Endothelial cell of umbilical vein (primary cell): ENCODE measurements at regions not wholly inside any gene's neighbourhood (a gene's known extent, or its start where the extent isn't known, plus 50 kb on each side); places are given as distances from the start of the nearest gene placed in this dataset.

Experiments used
- BruUV-seq: library from RNA; stranded (reverse); fragments of 400-500 nt; replicated peaks from 2 replicates; lab custom pipeline; 2021; lab: Mats Ljungman, UMichigan
- CTCF ChIA-PET: fragments of 300-600, 350-600 bp; sonication (Branson Sonifier 250); formaldehyde crosslinking; loops from one replicate; lab custom pipeline; 2021; ENCODE audit warnings: antibody characterized with exemption, inconsistent platforms; lab: Charles Lee
- POLR2A ChIA-PET: fragments of 300-600, 350-600 bp; sonication (Branson Sonifier 250); formaldehyde crosslinking; loops from one replicate; lab custom pipeline; 2021; ENCODE audit warnings: antibody characterized with exemption, inconsistent platforms; lab: Charles Lee
- DNase-seq: peaks from one replicate; pipeline ENCODE4 v3.0.0-alpha.2; 2011; ENCODE audit warnings: low read depth, low spot score
- FAIRE-seq: peaks from 2 replicates; lab custom pipeline; 2011; peaks lifted over from hg19 to GRCh38; lab: Jason Lieb, UNC
- H2AFZ ChIP-seq: 2 replicates; pipeline ENCODE4 v1.6.0; 2012; ENCODE audit warnings: low read depth, low read length, control low read depth, inconsistent platforms
- H3K27ac ChIP-seq: 2 replicates; pipeline ENCODE4 v1.5.1; 2011; ENCODE audit warnings: low read depth, mild to moderate bottlenecking, control low read depth, low read length, moderate library complexity; ENCODE audit not compliant: insufficient read depth
- H3K27me3 ChIP-seq, 2 experiments: 2 replicates each; pipeline versions ENCODE4 v1.6.0 to v1.6.1; 2011; ENCODE audit warnings: low read length in 2 of 2, mixed read lengths in 1 of 2; ENCODE audit not compliant: control insufficient read depth in 2 of 2, insufficient read depth in 2 of 2
- H3K36me3 ChIP-seq, 2 experiments: 2 replicates in 1 of 2; 3 replicates in 1 of 2; pipeline ENCODE4 v1.5.1; 2011; ENCODE audit warnings: low read length in 2 of 2, mild to moderate bottlenecking in 1 of 2, moderate library complexity in 1 of 2; ENCODE audit not compliant: control insufficient read depth in 2 of 2, insufficient read depth in 2 of 2; ENCODE audit errors: extremely low read depth in 1 of 2
- H3K4me1 ChIP-seq: 3 replicates; pipeline ENCODE4 v1.5.1; 2011; ENCODE audit warnings: mild to moderate bottlenecking, low read length; ENCODE audit not compliant: control insufficient read depth, insufficient read depth; ENCODE audit errors: extremely low read depth
- H3K4me2 ChIP-seq: 2 replicates; pipeline ENCODE4 v1.6.1; 2011; ENCODE audit warnings: low read length, control low read depth, mixed read lengths; ENCODE audit not compliant: insufficient read depth
- H3K4me3 ChIP-seq, 3 experiments: fragments of 200-600 bp in 1 of 3; sonication (generic), shearing (Covaris generic) in 1 of 3; replicated peaks in 1 of 3; 2 replicates each; pipeline ENCODE4 v1.5.1; 2011 to 2016; ENCODE audit warnings: control low read depth in 3 of 3, low read length in 3 of 3, mild to moderate bottlenecking in 2 of 3, inconsistent platforms in 1 of 3, low read depth in 1 of 3, moderate library complexity in 1 of 3; ENCODE audit not compliant: insufficient read depth in 1 of 3
- H3K79me2 ChIP-seq: 2 replicates; pipeline ENCODE4 v1.6.0; 2012; ENCODE audit warnings: low read length, inconsistent platforms; ENCODE audit not compliant: control insufficient read depth, insufficient read depth
- H3K9ac ChIP-seq: replicated peaks from 2 replicates; pipeline ENCODE3; 2011; ENCODE audit warnings: low read length, control low read depth; ENCODE audit not compliant: insufficient read depth; ENCODE audit errors: extremely low read depth
- H3K9me1 ChIP-seq: replicated peaks from 3 replicates; pipeline ENCODE4 v1.6.0; 2011; ENCODE audit warnings: mild to moderate bottlenecking, low read length; ENCODE audit not compliant: control insufficient read depth, insufficient read depth; ENCODE audit errors: extremely low read depth
- H3K9me3 ChIP-seq: replicated peaks from 2 replicates; pipeline ENCODE4 v1.5.1; 2012; ENCODE audit warnings: low read length, inconsistent platforms; ENCODE audit not compliant: control insufficient read depth, insufficient read depth
- H4K20me1 ChIP-seq: replicated peaks from 2 replicates; pipeline ENCODE3; 2011; ENCODE audit warnings: mild to moderate bottlenecking, low read length; ENCODE audit not compliant: control insufficient read depth, insufficient read depth; ENCODE audit errors: extremely low read depth
- EZH2 ChIP-seq: IDR thresholded peaks from 2 replicates; pipeline ENCODE4 v1.6.1; 2012; ENCODE audit warnings: borderline replicate concordance, low read depth, mild to moderate bottlenecking, moderate library complexity, low read length, inconsistent platforms; ENCODE audit not compliant: severe bottlenecking
- FOS ChIP-seq: IDR thresholded peaks from 2 replicates; pipeline ENCODE4 v1.6.1; 2011; ENCODE audit warnings: mild to moderate bottlenecking, low read length, moderate library complexity, borderline replicate concordance; ENCODE audit not compliant: insufficient read depth
- GATA2 ChIP-seq: IDR thresholded peaks from 2 replicates; pipeline ENCODE4 v1.7.0; 2011; ENCODE audit warnings: low read depth, mild to moderate bottlenecking, moderate library complexity, mixed read lengths, low read length; ENCODE audit not compliant: insufficient read length, insufficient read depth
- JUN ChIP-seq: IDR thresholded peaks from 2 replicates; pipeline ENCODE4 v1.6.1; 2011; ENCODE audit warnings: borderline replicate concordance, low read depth; ENCODE audit not compliant: insufficient read length, insufficient read depth
- MYC ChIP-seq: IDR thresholded peaks from one replicate; pipeline ENCODE4 v1.6.1; 2011; ENCODE audit warnings: mild to moderate bottlenecking, low read depth, low read length
- POLR2A ChIP-seq: IDR thresholded peaks from 2 replicates; pipeline ENCODE4 v1.6.1; 2012; ENCODE audit warnings: low read depth, mild to moderate bottlenecking, control low read depth, low read length
- POLR2AphosphoS5 ChIP-seq: IDR thresholded peaks from 2 replicates; pipeline ENCODE4 v1.6.1; 2012; ENCODE audit warnings: low read depth, mild to moderate bottlenecking, control low read depth, low read length, moderate library complexity; ENCODE audit not compliant: insufficient read depth
- dilution Hi-C: fragments of 300-500 bp; cut with MboI; formaldehyde crosslinking; loops from one replicate; pipeline ENCODE4 v1.15.0; 2019; ENCODE audit warnings: low sequenced_read_pairs; ENCODE audit not compliant: extremely low pct_ligation_motif_present
- intact Hi-C: fragments of 100-400 bp; cut with micrococcal nuclease; formaldehyde crosslinking; loops from one replicate; pipeline ENCODE4 v1.10.0; 2022
- TF ChIP-seq, protein P1 (sequence below): IDR thresholded peaks from 2 replicates; pipeline ENCODE4 v1.6.1; 2011; ENCODE audit not compliant: insufficient read depth, insufficient read length
- TF ChIP-seq, protein P2 (sequence below), 2 donors: IDR thresholded peaks; 1 replicate in 1 of 2; 2 replicates in 1 of 2; pipeline ENCODE4 v1.5.1; 2011; ENCODE audit warnings: low read length in 2 of 2, mild to moderate bottlenecking in 2 of 2, moderate library complexity in 2 of 2, control low read depth in 1 of 2, inconsistent platforms in 1 of 2, low read depth in 1 of 2; ENCODE audit not compliant: insufficient read depth in 1 of 2; ENCODE audit errors: extremely low read depth in 1 of 2

DNA sequence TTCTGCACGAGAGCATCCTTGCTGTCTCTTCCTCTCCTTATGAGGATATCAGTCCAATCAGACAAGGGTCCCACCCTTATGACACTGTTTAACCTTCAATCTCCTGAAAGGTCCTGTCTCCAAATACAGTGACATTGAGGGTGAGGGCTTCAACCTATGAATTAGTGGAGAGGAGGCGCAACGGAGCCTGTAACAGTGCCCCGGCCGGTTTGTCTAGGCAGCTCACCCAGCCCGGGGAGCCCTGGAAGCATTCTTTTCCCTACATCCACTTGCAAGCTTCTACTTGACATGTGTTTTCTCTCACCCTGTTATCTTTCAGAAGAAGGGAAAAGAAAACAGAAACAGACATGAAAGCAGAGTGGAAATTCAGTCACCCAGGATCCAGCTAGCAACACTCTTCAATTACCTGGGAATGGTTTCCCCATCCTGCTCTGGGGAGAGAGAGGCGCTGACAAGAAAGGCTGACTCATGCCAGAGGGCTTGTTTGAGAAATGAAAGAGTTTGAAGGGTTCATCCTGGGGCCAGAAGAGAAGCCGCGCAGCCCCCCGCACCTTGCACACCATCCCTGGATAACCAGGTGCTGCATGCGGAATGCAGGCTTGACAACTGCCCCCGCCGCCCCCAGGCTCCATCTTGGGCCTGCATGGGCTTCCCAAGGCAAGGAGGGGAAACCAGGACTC is 394.9 kb downstream of the NPHP4 start:
- Histone ChIP-seq H3K4me1 (no peaks in the 10 kb centered on the region), H3K36me3 (no peaks in the 10 kb centered on the region), H3K4me3 (no peak overlapping the region), H2AFZ (no peak overlapping the region), H3K9ac (no peak overlapping the region), H3K9me1 (no peaks in the 10 kb centered on the region), H3K4me2 (no peak overlapping the region), H3K9me3 (peaks cover 8% of the 10 kb centered on the region), H3K27me3 (no peaks in the 10 kb centered on the region), H3K27ac (no peak overlapping the region), H3K79me2 (no peaks in the 10 kb centered on the region), H4K20me1 (no peaks in the 10 kb centered on the region)
- ChIA-PET POLR2A (no interaction called here), CTCF (no interaction called here)
- TF ChIP-seq, protein P1, sequence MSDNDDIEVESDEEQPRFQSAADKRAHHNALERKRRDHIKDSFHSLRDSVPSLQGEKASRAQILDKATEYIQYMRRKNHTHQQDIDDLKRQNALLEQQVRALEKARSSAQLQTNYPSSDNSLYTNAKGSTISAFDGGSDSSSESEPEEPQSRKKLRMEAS, result no peak
- TF ChIP-seq FOS (no peak), POLR2A (no peak), GATA2 (no peak), JUN (no peak), MYC (no peak), POLR2AphosphoS5 (no peak), EZH2 (no peak)
- TF ChIP-seq, protein P2, sequence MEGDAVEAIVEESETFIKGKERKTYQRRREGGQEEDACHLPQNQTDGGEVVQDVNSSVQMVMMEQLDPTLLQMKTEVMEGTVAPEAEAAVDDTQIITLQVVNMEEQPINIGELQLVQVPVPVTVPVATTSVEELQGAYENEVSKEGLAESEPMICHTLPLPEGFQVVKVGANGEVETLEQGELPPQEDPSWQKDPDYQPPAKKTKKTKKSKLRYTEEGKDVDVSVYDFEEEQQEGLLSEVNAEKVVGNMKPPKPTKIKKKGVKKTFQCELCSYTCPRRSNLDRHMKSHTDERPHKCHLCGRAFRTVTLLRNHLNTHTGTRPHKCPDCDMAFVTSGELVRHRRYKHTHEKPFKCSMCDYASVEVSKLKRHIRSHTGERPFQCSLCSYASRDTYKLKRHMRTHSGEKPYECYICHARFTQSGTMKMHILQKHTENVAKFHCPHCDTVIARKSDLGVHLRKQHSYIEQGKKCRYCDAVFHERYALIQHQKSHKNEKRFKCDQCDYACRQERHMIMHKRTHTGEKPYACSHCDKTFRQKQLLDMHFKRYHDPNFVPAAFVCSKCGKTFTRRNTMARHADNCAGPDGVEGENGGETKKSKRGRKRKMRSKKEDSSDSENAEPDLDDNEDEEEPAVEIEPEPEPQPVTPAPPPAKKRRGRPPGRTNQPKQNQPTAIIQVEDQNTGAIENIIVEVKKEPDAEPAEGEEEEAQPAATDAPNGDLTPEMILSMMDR (IDR thresholded peaks at IDR 0.05; ENCODE audit: extremely low read depth in 1 of 2, insufficient read depth in 1 of 2, low read depth in 1 of 2, low read length in 2 of 2), result no peak
- FAIRE-seq (no peak), DNase-seq (no peak)
- intact Hi-C loops (no loop called here), dilution Hi-C loops (no loop called here)
- BruUV-seq, result no TSS peak
